DMS 273 (cell line): ENCODE measurements at regions not wholly inside any gene's neighbourhood (a gene's known extent, or its start where the extent isn't known, plus 50 kb on each side); places are given as distances from the start of the nearest gene placed in this dataset.
"Not testable (repeated sequence)": the region's sequence is repeated elsewhere in the genome, so short reads cannot be mapped to it uniquely, and the experiment has no call there.

Experiments
- DNase-seq: peaks from one replicate; lab custom pipeline; 2025; ENCODE audit not compliant: unreplicated experiment; lab: John Stamatoyannopoulos, UW

DNA sequence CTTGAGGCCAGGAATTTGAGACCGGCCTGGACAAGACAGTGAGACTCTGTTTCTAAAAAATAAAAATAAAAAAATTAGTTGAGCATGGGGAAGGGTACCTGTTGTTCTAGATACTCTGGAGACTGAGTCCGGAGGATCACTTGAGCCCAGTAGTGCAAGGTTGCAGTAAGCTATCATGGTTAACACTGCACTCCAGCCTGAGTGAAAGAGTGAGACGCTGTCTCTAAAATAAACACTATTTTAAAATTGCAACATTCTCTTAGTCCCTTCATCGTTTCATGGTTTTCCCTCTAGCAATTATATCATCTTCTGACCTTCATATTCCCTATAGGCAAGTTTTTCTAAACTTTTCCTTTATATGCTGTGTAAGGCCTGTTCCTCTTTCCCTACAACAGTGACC lies 248.5 kb downstream of the VAPA start:
- DNase-seq = no peak

DNA sequence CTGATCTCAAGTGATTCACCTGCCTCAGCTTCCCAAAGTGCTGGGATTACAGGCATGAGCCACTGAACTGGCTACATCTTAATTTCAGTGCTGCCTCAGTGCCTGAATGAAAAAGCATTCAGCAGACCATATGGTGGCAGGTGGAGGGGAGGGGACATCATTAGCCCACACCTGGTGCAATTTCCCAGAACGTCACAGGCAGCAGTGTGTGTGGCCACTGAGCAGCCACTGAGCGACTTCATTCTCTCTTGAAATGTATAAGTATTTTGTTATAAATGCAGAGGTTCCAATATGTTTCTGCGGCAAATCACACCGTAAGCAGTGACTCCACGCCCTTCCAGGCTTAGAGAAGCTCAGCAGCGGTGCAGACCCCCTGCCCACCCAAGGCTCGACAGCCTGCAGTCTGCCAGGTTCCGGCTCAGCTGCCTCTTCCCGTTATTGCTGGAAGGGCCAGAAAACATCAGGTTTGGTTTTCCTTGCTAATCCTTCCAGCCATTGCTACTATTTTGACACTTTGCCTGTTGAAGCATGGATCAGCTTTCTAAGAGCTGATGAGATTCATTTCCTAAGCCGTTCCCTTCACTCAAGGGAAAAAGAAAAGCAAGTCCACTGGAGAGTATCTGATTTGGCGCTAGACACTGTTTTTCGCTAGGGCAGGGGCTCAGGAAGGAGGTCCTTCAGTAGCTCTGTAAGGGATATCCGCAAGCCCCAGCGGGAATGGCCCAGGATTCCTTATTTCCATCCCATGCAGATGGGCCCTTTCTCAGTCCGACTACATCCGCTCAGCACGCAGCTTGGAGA lies 250.7 kb downstream of the VAPA start:
- peak; percentile 79 for DNase-seq

DNA sequence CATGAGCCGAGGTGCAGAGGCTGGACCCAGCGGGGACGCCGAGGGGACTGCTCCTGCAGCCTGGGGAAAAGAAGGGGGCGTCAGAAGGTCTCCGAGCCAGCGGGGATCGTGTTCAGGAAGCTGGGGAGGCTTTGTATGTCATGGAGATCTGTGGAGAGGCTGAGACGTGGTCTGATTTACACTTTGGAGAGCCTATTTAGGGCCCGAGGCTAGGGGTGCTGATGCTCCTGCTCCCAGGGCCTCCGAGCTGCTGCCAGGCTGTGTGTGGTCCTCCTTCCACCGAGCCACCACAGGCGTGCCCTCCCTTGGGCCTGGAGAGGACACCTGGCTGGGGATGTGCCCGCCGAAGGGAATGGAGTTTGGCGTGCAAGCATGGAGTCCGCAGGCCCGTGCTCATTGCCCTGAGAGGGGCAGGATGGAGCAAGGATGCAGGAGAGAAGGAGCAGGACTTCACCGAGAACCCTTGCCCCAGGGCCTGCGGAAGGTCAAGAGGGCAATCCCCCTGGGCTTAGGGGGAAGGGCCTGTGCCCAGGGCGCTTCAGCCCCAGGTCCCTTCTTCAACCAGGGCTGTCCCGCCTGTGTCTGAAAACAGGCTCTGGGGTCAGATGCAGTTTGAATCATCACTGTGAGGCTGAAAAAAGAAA lies 252.5 kb downstream of the VAPA start:
- DNase-seq = no peak

DNA sequence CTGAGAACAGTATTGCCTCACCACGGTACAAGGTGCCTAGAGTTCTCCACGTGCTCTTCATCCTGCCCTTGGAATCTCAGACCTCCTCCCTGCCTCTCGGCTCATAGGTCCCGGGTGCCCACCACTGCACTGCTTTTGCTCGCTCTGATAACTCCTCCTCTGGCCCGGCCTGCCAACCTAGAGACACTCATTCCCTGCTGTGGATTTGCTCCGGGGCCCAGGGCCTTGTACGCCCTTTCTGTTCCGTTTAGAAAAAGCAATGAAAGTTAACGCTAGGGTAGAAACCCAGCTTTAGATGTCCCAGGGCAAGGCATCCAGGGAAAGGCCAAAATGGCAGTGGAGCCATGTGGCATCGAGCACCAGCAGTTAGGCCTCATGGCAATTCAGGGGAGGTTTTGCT lies 253.9 kb downstream of the VAPA start:
- no peak for DNase-seq

DNA sequence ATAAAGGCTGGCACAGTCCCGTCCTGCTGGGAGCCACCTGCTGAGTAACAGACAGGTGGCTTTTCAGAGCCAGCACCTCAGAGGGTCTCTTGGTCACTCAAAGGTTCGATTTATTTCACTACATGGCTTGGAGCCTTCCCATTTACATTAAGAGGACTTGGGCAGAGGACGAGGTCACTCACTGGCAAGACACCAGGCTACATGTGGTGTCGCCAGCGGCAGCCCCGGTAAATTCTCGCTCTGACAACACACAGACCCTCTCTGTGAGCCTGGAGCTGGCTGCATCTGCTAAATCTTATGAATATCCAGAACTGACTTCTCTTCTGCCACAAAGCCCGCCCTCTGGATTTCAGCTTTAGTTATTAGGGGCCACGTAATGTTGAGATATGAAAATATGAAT lies 254.7 kb downstream of the VAPA start:
- peak; percentile 13 for DNase-seq

DNA sequence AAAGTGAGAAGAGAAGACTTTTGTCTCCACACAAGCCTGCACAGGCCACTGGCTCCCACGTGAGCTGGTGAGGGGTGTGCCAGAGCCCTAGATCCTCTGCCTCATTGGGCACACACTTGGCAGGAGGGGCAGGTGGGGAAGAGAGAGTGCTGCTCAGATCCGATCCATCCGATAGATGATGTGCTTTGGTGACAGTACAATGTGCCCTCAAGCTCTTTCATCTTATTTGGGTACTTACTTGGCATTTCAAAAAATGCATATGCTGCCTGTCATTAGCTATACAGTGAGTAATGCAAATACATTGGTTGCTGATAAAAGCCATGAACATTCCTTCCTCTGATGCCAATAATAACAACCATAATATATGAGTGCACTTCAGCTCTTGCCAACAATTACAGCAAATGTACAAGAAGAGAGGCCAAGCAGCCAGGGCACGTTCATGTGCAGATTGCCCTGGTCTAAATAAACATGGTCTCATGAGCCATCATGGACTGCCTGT lies 255.3 kb downstream of the VAPA start:
- peak; percentile 15 for DNase-seq

DNA sequence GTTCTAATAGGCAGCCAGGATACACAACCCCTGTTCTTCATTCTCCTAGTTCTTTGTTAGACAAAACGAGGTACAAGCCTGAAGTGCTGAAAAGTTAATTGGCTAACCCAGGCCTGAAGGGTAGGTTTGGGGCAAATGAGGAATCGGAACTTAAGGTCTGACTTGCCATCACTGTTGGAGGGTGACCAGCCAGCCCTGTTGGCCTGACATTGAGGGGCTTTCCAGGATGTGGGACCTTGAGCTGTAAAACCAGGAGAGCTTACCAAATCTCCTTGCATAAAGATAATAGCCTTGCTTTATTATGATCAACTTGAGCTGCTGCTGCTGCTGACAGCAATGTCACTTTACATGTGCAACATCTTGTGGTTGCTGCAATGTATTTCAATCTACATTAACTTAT lies 256.0 kb downstream of the VAPA start:
- DNase-seq = no peak

DNA sequence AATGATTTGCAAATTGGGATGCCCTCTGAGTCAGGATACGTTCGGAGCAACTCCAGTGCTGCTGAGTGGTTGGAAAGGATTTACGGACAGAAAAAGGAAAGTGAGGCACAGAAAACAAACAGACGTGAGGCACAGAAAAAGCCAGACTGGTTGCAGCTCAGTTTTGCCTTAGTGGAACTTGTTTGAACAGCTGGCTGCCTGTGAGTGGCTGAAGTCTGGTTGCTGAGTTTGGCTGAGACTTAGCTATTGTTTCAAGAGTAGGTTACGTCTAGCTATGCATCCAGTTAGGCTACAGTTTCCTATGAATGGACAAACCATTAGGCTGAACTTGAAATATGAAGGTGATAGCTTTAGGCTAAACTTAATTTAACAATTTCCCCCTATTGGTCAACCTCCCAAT lies 256.6 kb downstream of the VAPA start:
- DNase-seq = no peak

DNA sequence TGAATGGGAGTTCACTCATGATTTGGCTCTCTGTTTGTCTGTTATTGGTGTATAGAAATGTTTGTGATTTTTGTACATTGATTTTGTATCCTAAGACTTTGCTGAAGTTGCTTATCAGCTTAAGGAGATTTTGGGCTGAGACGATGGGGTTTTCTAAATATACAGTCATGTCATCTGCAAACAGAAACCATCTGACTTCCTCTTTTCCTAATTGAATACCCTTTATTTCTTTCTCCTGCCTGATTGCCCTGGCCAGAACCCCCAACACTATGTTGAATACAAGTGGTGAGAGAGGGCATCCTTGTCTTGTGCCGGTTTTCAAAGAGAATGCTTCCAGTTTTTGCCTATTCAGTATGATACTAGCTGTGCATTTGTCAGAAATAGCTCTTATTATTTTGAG lies 261.5 kb downstream of the VAPA start:
- not testable (repeated sequence) for DNase-seq

DNA sequence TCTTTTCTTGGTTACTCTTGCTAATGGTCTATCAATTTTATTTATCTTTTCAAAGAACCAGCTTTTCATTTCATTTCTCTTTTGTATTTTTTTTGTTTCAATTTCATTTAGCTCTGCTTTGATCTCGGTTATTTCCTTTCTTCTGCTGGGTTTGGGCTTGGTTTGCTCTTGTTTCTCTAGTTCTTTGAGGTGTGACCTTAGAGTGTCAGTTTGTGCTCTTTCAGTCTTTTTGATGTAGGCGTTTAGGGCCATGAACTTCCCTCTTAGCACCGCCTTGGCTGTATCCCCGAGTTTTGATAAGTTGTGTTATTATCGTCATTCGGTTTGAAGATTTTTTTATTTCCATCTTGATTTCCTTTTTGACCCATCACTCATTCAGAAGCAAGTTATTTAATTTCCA lies 265.5 kb downstream of the VAPA start:
- not testable (repeated sequence) for DNase-seq

DNA sequence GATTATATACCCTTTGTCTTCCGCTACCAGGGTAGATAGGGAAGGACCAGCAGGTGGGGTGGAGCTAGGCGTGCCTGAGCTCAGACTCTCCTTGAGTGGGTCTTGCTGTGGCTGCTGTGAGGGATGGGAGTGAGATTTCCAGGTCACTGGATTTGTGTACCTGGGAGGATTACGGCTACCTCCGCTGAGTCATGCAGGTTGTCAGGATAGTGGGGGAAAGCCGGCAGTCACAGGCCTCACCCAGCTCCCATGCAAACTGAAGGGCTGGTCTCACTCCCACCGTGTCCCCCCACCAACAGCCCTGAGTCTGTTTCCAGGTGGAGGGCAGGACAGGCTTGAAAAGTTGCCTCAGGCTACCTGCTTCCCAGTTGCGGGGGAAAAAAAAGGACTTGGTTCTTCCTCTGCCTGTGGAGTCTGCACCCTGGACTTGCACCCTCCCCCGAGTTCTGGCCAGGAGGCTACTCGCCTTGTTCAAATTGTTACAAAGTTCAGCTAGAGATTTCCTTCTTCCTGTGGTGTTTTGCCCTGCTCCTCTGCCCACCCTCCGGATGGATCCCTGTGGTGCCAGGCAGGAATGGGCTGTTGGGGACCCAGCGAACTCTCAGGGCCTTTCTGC lies 268.3 kb downstream of the VAPA start:
- DNase-seq = no peak

DNA sequence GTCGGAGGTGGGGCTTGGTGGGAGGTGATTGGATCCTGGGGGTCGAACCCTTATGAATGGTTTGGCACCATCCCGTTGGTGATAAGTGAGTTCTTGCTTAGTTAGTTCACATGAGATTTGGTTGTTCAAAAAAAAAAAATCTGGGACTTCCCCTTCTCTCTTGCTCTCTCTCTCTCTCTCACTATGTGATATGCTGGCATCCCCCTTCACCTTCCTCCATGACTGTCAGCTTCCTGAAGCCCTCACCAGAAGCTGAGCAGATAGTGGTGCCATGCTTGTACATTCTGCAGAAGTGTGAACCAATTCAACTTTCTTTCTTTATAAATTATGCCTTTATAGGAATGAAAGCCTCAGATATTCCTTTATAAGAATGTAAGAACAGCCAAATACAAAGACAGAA lies 269.7 kb upstream of the APCDD1 start:
- no peak for DNase-seq

DNA sequence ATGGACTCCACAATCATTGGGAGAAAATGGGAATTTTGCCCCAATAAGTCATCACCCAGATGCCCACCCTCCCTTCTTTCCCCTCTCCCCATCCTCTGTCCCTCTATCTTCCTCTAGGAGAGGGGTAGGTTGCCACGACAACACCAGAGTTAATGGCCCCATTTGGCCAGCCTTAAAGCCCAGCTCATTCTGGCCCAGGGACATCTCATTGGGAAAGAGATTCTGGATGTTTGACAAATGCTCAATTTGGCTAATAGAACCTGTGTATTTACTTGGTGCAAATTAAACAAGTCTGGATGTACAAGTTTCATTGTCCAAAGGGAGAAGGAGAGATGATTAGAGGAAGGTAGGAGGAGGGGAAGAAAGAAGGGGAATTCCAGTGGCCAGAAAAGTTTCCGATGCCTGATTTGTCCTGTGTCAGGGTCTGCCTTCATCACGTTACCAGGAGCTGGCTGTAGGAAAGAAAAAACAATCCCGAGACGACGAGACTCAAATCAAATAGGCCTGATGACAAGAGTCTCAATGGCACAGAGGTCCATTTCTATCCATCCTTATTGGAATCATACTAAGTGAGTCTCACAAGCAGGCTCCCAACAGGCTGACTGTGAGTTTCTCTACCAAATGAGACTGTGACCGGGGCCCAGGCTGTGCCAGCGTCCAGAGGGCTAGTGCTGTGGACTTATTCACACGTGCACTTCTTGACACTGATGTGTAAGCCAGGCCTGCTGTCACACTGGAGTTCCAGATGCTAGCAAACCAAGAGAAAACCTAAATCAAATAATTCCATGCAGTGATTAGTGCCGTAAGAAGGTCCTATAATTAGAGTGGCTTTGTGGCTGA lies 265.2 kb upstream of the APCDD1 start:
- no peak for DNase-seq

DNA sequence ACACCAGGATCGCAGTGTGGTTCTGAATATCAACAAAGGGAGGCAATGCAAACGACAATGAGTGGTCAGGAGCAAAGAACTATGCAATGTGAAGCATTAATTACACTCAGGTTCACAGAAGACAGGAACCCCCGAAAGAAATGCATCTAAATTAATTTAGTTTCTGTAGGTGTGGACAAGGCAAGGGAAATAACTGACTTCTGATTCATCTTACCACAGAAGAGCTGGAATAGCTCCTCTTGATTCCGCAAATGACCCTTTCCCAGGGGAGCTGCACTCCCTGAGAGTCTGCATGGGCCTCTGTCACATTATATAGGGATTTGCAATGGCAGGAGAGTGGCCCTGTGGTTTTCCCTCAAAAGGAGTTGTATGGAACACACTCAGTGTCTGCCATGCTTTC lies 263.9 kb upstream of the APCDD1 start:
- DNase-seq = no peak

DNA sequence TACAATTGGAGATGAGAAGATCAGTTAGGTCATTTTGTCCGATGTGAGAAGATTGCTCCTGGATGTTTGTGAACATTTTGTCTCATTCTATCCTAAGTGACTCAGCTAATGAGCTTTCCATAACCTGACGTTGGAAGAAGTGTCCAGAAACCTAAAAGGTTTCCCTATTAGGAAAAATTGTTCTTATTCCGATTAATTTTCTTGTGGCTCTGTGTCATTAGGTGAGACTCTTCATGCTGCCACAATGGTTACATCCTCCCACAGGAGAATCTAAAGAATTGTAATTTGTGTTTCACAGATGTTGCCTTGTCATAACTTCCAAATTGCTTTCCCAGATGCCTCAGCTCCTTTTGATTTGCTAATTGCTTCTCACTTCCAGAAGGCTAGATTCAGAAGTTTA lies 261.0 kb upstream of the APCDD1 start:
- no peak for DNase-seq

DNA sequence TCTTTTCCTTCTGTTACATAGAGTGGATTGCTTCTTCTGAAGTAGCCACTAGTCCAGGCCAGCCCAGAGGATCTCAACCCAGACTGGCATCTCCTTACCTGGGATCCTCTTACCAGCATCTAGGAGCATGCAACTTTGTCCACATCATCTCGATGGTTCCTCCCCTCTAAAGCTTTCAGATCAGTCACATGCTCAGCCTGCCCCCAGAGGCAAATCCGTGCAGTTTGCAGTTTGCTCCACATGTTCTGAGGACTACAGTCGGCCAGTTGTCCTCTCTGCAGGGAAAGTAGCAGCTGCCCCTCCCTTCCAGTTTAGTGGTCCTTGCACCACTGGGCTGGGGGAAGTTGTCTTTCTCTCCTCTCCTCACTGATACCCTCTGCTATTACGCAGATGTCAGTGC lies 259.8 kb upstream of the APCDD1 start:
- DNase-seq = peak; percentile 18

DNA sequence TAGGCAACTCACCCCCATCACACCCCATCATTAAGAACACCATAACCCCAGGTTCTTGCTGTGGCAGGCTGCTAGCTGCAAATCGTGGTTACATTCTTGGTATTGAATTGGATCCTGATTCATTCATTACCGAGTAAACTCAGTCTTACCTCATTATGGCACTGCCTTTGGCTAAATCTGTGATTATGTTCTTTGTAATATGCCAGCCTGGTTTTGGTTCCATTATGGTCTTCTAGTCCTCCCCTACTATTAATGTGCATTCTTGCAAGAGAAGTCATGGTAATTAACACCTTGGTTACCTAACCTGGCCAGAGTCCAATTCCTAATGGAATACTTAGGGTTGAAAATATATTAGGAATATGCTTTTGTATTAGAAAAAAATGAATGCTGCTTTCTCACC lies 258.9 kb upstream of the APCDD1 start:
- no peak for DNase-seq

DNA sequence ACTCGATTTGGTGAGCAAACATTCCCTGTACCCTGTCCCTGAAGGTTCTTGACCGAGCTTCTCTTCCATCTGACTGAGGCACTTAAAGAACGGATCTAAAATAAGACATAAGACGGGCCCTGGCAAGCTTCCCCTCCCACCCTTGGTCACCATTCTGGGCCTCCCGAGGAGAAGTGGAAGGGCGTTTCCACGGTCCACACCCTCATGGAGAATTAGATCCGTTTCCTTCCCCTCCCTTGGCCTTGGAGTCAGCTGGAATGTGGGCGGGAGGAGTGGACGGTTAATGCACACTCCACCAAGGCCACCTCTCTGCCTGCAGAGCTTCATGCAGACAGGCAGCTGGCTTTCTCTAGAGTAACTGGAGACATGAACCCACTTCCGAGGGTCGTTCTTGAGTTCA lies 257.3 kb upstream of the APCDD1 start:
- DNase-seq = no peak

DNA sequence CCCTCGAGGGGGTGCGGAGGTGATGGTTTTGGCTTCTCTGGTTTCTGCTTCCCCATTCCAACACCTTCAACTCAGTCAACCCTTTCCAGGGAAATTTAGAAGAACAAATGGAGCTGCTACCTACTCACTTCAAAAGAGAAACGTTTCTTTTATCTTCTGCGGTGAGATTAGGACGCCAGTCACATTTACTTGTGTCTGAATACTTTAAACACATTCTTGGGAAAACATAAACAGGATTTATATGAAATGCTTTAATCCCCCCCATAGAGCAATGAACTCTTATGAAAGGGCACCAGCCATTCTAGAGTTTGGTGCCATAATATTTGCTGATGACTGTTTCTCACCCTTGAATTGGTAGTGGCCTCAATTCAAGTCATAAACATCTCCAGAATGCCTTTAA lies 253.2 kb upstream of the APCDD1 start:
- no peak for DNase-seq

DNA sequence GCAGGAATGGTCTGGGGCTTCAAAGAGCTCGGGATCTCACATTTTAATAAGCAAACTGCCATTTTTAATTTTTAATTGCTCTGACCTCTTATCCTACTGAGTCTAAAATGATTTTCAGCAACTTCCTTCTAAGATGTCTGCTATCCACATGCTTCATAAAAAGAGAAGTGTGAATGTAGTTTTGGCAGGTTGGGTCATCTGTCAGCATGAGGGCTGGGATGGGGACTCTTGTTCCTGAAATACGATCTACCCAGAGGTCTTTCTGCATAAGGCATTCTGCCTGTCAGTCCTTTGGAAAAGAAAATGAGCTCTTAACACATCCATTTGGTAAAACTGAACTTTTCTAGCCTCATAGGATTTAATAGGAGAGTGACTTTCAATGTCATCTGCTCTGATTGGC lies 252.8 kb upstream of the APCDD1 start:
- DNase-seq = no peak

DNA sequence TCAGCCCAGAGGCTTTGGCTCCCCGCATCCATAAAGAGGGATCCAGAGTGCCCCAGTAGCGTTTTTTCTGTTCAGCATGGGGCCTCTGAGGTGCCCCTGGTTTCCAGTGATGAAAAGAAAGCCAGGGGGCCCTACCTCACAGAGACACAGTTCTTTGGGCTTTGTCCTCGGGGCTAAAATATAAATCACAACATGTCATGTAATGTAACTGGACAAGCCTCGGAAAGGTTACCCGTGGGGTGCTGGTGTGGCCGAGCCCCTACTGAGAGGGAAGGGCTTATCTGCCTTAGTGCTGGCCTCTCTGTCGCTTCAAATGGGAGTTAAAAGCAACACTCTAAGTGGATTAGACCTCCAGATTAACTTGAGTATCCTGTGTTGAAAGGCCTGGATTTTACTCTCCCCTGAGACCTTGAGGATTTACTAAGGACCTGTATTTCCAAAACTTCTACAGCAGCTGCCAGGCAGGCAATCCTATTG lies 251.6 kb upstream of the APCDD1 start:
- no peak for DNase-seq
